ENCODE measurements at regions not wholly inside any gene's neighbourhood (a gene's known extent, or its start where the extent isn't known, plus 50 kb on each side); places are given as distances from the start of the nearest gene placed in this dataset.

DNA sequence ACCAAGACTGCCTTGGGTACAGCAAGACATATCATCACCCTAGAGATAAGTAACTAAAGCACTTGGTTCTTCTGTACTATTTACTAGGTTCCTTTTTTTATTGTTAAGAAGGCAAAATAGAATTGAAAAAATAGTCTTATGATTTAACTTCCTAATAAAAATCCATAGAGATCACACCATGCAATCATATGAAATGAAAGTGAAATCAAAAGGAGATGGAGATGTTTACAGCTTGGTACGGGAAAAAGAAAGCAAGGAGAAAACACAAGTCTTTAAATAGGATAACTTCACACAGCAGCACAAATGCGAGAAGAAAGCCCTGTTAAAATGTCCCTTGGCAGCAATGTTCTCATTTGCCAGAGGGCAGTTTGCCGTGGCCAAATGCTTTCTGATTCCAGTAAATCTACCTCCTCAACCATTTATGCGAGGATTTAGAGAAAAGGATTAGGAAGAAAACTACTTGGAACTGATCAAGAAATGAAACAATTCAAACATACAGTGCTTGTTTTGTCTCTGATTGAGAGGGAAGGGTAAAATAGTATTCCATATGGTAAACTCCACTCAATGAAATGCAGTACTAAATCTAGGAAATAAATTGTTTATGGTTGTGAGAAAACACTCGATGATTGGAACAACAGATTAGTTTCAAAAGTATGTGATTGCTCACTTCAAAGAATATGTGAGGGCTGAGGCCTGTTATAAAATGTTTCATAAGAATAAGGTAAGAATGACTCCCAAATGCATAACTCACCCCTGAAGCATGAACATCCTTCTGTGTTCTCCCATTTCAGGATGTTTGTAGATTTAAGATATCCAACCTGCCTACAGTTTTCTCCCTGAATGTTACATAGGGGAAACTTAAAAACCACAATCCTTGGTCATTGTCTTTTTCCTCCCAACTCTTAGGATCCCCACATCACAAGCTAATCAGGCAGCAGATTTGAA, 487.8 kb downstream of the DACH1 start:
- no peak overlapping the region for H3K4me2 ChIP-seq (ENCODE audit: insufficient read depth, insufficient read length, low read length)
- H4K91ac ChIP-seq (ENCODE audit: insufficient read length, low read depth, low read length), result no peak overlapping the region
- no peaks in the 10 kb centered on the region for H4K20me1 ChIP-seq (ENCODE audit: control insufficient read depth, insufficient read depth, insufficient read length)
- no peak overlapping the region for H3K14ac ChIP-seq (ENCODE audit: insufficient read depth, low read length)
- no peak overlapping the region for H4K5ac ChIP-seq (ENCODE audit: insufficient read length, low read depth, low read length)
- no peak overlapping the region for H3K9ac ChIP-seq (ENCODE audit: extremely low read depth, insufficient read length, low read length)
- Mint-ChIP-seq H3K9me3 (no peaks in the 10 kb centered on the region), H3K4me3 (no peak overlapping the region), H3K27ac (no peak overlapping the region), H3K4me1 (no peaks in the 10 kb centered on the region), H3K27me3 (ENCODE audit: low read depth) (no peaks in the 10 kb centered on the region), H3K36me3 (ENCODE audit: insufficient read depth in 1 of 3, low read depth in 3 of 3) (no peaks in the 10 kb centered on the region)
- no peak for TF ChIP-seq CTCF (conservative IDR thresholded peaks at IDR 0.05)
- H3K27ac ChIP-seq (ENCODE audit: insufficient read length, low read depth, low read length), result no peak overlapping the region
- H3K23me2 ChIP-seq (ENCODE audit: insufficient read length, low read depth, low read length, poor library complexity, severe bottlenecking), result no peaks in the 10 kb centered on the region
- no peak overlapping the region for H3K56ac ChIP-seq (ENCODE audit: insufficient read length, low read depth, low read length)
- no peak overlapping the region for H4K8ac ChIP-seq (replicated peaks; ENCODE audit: insufficient read length, low read depth, low read length)
- no peak overlapping the region for H3T11ph ChIP-seq (ENCODE audit: low read length)
- no peaks in the 10 kb centered on the region for H3K9me3 ChIP-seq (ENCODE audit: control insufficient read depth, low read depth, low read length)
- WGBS (ENCODE audit: extremely low coverage, insufficient read length, low lambda C conversion rate), result no CpG with 5 or more reads among the region's 5 CpGs
- H3K27me3 ChIP-seq (ENCODE audit: insufficient read depth, low read length), result no peaks in the 10 kb centered on the region
- H2BK12ac ChIP-seq (ENCODE audit: insufficient read length, low read depth, low read length), result no peak overlapping the region
- no peaks in the 10 kb centered on the region for H3K79me1 ChIP-seq (ENCODE audit: insufficient read depth, low read depth, low read length, poor library complexity, severe bottlenecking)
- no peak overlapping the region for H2AFZ ChIP-seq (ENCODE audit: low read length)
- no peak overlapping the region for H2BK5ac ChIP-seq (ENCODE audit: insufficient read length, low read length)
- no peaks in the 10 kb centered on the region for H3K4me1 ChIP-seq (ENCODE audit: insufficient read depth, low read length)
- H2BK20ac ChIP-seq (ENCODE audit: low read depth, low read length, poor library complexity, severe bottlenecking), result no peak overlapping the region
- no peaks in the 10 kb centered on the region for H3K79me2 ChIP-seq (ENCODE audit: insufficient read depth, low read length)
- H3K18ac ChIP-seq (ENCODE audit: insufficient read length, low read depth, low read length), result no peak overlapping the region
- no peak overlapping the region for H2BK120ac ChIP-seq (ENCODE audit: low read depth, low read length, poor library complexity, severe bottlenecking)
- no peak overlapping the region for H3K23ac ChIP-seq (ENCODE audit: insufficient read length, low read depth, low read length)
- H3K4ac ChIP-seq (ENCODE audit: low read depth, low read length), result no peak overlapping the region
- no peak overlapping the region for H2AK5ac ChIP-seq (ENCODE audit: insufficient read length, low read length)
- H2BK15ac ChIP-seq (ENCODE audit: low read depth, low read length), result no peak overlapping the region
- no peak for DNase-seq
